ENCODE measurements at regions not wholly inside any gene's neighbourhood (a gene's known extent, or its start where the extent isn't known, plus 50 kb on each side); places are given as distances from the start of the nearest gene placed in this dataset.

- no peak overlapping the region for H3K4me3 ChIP-seq
- H3K9me3 ChIP-seq (ENCODE audit: low read depth), result no peaks in the 10 kb centered on the region
- H3K79me2 ChIP-seq, result no peaks in the 10 kb centered on the region
- H3K4me2 ChIP-seq, result no peak overlapping the region
- H2AFZ ChIP-seq, result no peak overlapping the region
- TF ChIP-seq EZH2 (IDR thresholded peaks at IDR 0.05; ENCODE audit: borderline replicate concordance) (no peak), CTCF (IDR thresholded peaks at IDR 0.05; ENCODE audit: poor library complexity) (no peak), EZH2phosphoT487 (IDR thresholded peaks at IDR 0.05; ENCODE audit: low read depth, severe bottlenecking, unreplicated experiment) (no peak)
- no peak for DNase-seq (ENCODE audit: low spot score)
- WGBS (ENCODE audit: low lambda C conversion rate, missing lambda C conversion rate), result 82% methylated on average over 1 of the region's 1 CpG
- no peaks in the 10 kb centered on the region for H3K4me1 ChIP-seq (ENCODE audit: insufficient read depth)
- no peaks in the 10 kb centered on the region for H4K20me1 ChIP-seq (ENCODE audit: insufficient read depth, poor library complexity, severe bottlenecking)
- no peaks in the 10 kb centered on the region for H3K27me3 ChIP-seq
- H3K9me2 ChIP-seq (replicated peaks; ENCODE audit: insufficient read depth), result no peaks in the 10 kb centered on the region
- no peak overlapping the region for H3K27ac ChIP-seq
- no peaks in the 10 kb centered on the region for H3K36me3 ChIP-seq (replicated peaks; ENCODE audit: insufficient read depth, low read depth)
Observed at GRCh38 chr13:70662231-70662940, 554.1 kb upstream of the KLHL1 start.

DNA sequence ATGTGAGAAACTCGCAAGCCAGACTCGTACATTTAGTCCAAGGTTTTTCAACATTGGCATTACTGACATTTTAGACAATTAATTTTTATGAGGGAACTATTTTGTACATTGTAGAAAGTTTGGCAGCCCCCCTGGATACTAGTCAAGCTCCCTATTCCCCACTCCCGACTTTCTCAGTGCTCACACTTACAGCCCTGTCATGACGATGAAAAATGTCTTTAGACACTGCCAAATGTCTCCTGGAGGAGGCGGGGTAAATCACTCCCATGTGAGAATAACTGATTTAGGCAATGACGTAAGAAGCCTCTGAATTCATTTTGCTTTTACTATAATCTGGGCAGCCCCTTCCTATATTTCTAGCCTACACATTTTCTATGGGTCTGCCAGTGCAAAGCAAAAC is 535.8 kb upstream of the KLHL1 start:
- no peak overlapping the region for H3K4me3 ChIP-seq
- no peaks in the 10 kb centered on the region for H3K79me2 ChIP-seq
- WGBS (ENCODE audit: low lambda C conversion rate, missing lambda C conversion rate), result 90% methylated on average over 6 of the region's 6 CpGs
- H3K4me2 ChIP-seq, result no peak overlapping the region
- TF ChIP-seq EZH2 (IDR thresholded peaks at IDR 0.05; ENCODE audit: borderline replicate concordance) (no peak), CTCF (IDR thresholded peaks at IDR 0.05; ENCODE audit: poor library complexity) (no peak), EZH2phosphoT487 (IDR thresholded peaks at IDR 0.05; ENCODE audit: low read depth, severe bottlenecking, unreplicated experiment) (no peak)
- H3K27ac ChIP-seq, result no peak overlapping the region
- no peaks in the 10 kb centered on the region for H4K20me1 ChIP-seq (ENCODE audit: insufficient read depth, poor library complexity, severe bottlenecking)
- H2AFZ ChIP-seq, result no peak overlapping the region
- H3K9me2 ChIP-seq (replicated peaks; ENCODE audit: insufficient read depth), result no peaks in the 10 kb centered on the region
- H3K9me3 ChIP-seq (ENCODE audit: low read depth), result no peaks in the 10 kb centered on the region
- H3K4me1 ChIP-seq (ENCODE audit: insufficient read depth), result no peaks in the 10 kb centered on the region
- H3K36me3 ChIP-seq (replicated peaks; ENCODE audit: insufficient read depth, low read depth), result no peaks in the 10 kb centered on the region
- H3K27me3 ChIP-seq, result no peaks in the 10 kb centered on the region
- no peak for DNase-seq (ENCODE audit: low spot score)

DNA sequence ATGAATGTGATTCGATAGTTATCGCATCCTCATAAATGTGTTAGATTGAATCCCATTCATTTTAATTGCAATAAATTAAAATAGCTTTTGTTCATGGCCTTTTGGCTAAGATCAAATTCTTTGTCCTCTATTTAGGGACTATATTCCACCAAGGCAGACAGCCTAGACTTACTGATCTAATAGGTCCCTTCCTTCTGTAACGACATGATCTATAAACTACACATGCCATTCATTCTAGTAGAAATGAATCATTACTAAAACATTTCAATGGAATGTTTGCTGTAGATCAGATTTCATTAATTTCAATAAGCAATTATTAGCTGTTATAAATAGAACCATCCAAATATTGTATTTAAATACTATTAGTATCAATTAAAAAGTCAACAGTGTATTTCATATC is 526.6 kb upstream of the KLHL1 start:
- H3K9me3 ChIP-seq (ENCODE audit: low read depth), result no peaks in the 10 kb centered on the region
- H3K4me1 ChIP-seq (ENCODE audit: insufficient read depth), result no peaks in the 10 kb centered on the region
- H4K20me1 ChIP-seq (ENCODE audit: insufficient read depth, poor library complexity, severe bottlenecking), result no peaks in the 10 kb centered on the region
- TF ChIP-seq EZH2 (IDR thresholded peaks at IDR 0.05; ENCODE audit: borderline replicate concordance) (no peak), CTCF (IDR thresholded peaks at IDR 0.05; ENCODE audit: poor library complexity) (no peak), EZH2phosphoT487 (IDR thresholded peaks at IDR 0.05; ENCODE audit: low read depth, severe bottlenecking, unreplicated experiment) (no peak)
- H3K79me2 ChIP-seq, result no peaks in the 10 kb centered on the region
- no peak overlapping the region for H3K4me2 ChIP-seq
- no peaks in the 10 kb centered on the region for H3K9me2 ChIP-seq (replicated peaks; ENCODE audit: insufficient read depth)
- WGBS (ENCODE audit: low lambda C conversion rate, missing lambda C conversion rate), result 81% methylated on average over 3 of the region's 3 CpGs
- H3K27me3 ChIP-seq, result no peaks in the 10 kb centered on the region
- H3K36me3 ChIP-seq (replicated peaks; ENCODE audit: insufficient read depth, low read depth), result no peaks in the 10 kb centered on the region
- DNase-seq (ENCODE audit: low spot score), result no peak
- no peak overlapping the region for H3K4me3 ChIP-seq
- no peak overlapping the region for H2AFZ ChIP-seq
- H3K27ac ChIP-seq, result no peak overlapping the region

Data from hepatocyte (in vitro differentiated cells).